PC-9 (cell line): ENCODE measurements at regions not wholly inside any gene's neighbourhood (a gene's known extent, or its start where the extent isn't known, plus 50 kb on each side); places are given as distances from the start of the nearest gene placed in this dataset.

ENCODE experiments used
- BruUV-seq: library from RNA; stranded (reverse); fragments of 400-500 nt; replicated peaks from 2 replicates; lab custom pipeline; 2021; lab: Mats Ljungman, UMichigan
- CTCF ChIA-PET: fragments of 300-600 bp; sonication (Branson Sonifier 250); formaldehyde crosslinking; loops from one replicate; lab custom pipeline; 2022; ENCODE audit warnings: antibody characterized with exemption; lab: Charles Lee
- POLR2A ChIA-PET: fragments of 300-600 bp; sonication (Branson Sonifier 250); formaldehyde crosslinking; loops from one replicate; lab custom pipeline; 2022; ENCODE audit warnings: antibody characterized with exemption; ENCODE audit not compliant: unreplicated experiment; lab: Charles Lee
- DNase-seq, 2 experiments: peaks; one replicate each; pipeline versions ENCODE4 v3.0.0 to v3.0.0-alpha.2; 2015 to 2022; ENCODE audit warnings: mixed read lengths in 1 of 2
- H2AFZ ChIP-seq: fragments of 200-600 bp; sonication (generic); 2 replicates; pipeline ENCODE4 v1.8.1; 2017; ENCODE audit warnings: antibody characterized with exemption
- H3F3A ChIP-seq: fragments of 200-600 bp; sonication (generic); 2 replicates; pipeline ENCODE4 v1.8.1; 2017; ENCODE audit warnings: antibody characterized with exemption, mild to moderate bottlenecking, low read depth; ENCODE audit not compliant: insufficient read depth
- H3K27ac ChIP-seq: fragments of 200-600 bp; sonication (generic); 2 replicates; pipeline ENCODE4 v1.6.1; 2016; ENCODE audit warnings: mixed run types
- H3K27me3 ChIP-seq: fragments of 200-600 bp; sonication (generic); 2 replicates; pipeline ENCODE4 v1.6.1; 2016; ENCODE audit warnings: low read depth, mixed run types; ENCODE audit not compliant: insufficient read depth
- H3K36me3 ChIP-seq: fragments of 200-600 bp; sonication (generic); 2 replicates; pipeline ENCODE4 v1.6.1; 2016; ENCODE audit warnings: low read depth, mixed run types
- H3K4me1 ChIP-seq: fragments of 200-600 bp; sonication (generic); replicated peaks from 2 replicates; pipeline ENCODE4 v1.6.1; 2016; ENCODE audit warnings: mixed run types; ENCODE audit not compliant: insufficient read depth
- H3K4me2 ChIP-seq: fragments of 200-600 bp; sonication (generic); 2 replicates; pipeline ENCODE4 v1.6.1; 2017; ENCODE audit warnings: mixed run types
- H3K4me3 ChIP-seq: fragments of 200-600 bp; sonication (generic); 2 replicates; pipeline ENCODE4 v1.6.1; 2016; ENCODE audit warnings: mixed run types
- H3K79me2 ChIP-seq: fragments of 200-600 bp; sonication (generic); 2 replicates; pipeline ENCODE4 v1.6.1; 2017; ENCODE audit warnings: low read depth, mixed run types
- H3K9me2 ChIP-seq: fragments of 200-600 bp; sonication (generic); 2 replicates; pipeline ENCODE4 v1.8.1; 2017; ENCODE audit warnings: mild to moderate bottlenecking; ENCODE audit not compliant: insufficient read depth
- H3K9me3 ChIP-seq: fragments of 200-600 bp; sonication (generic); 2 replicates; pipeline ENCODE4 v1.8.1; 2016; ENCODE audit warnings: low read depth; ENCODE audit not compliant: insufficient read depth
- H4K20me1 ChIP-seq: fragments of 200-600 bp; sonication (generic); 2 replicates; pipeline ENCODE4 v1.8.1; 2017; ENCODE audit not compliant: insufficient read depth
- CTCF ChIP-seq: fragments of 200-600 bp; sonication (generic); conservative IDR thresholded peaks from 2 replicates; pipeline ENCODE4 v1.6.1; 2017; ENCODE audit warnings: mixed run types, antibody characterized with exemption, mild to moderate bottlenecking, moderate library complexity
- EZH2 ChIP-seq: fragments of 200-600 bp; sonication (generic); IDR thresholded peaks from 2 replicates; pipeline ENCODE4 v1.8.0; 2017; ENCODE audit warnings: antibody characterized with exemption, low read depth
- intact Hi-C: fragments of 100-400 bp; cut with micrococcal nuclease; formaldehyde crosslinking; loops from one replicate; pipeline ENCODE4 v1.10.0; 2022; ENCODE audit not compliant: unreplicated experiment

- Histone ChIP-seq H3K4me3 (no peak overlapping the region), H4K20me1 (no peaks in the 10 kb centered on the region), H2AFZ (no peak overlapping the region), H3K4me1 (no peaks in the 10 kb centered on the region), H3K27me3 (no peaks in the 10 kb centered on the region), H3F3A (no peaks in the 10 kb centered on the region), H3K9me2 (no peaks in the 10 kb centered on the region), H3K4me2 (no peak overlapping the region), H3K79me2 (no peaks in the 10 kb centered on the region), H3K9me3 (no peaks in the 10 kb centered on the region), H3K36me3 (peaks cover 9% of the 10 kb centered on the region), H3K27ac (no peak overlapping the region)
- BruUV-seq = no TSS peak
- ChIA-PET POLR2A (no interaction called here), CTCF (interaction anchor here (0.6 kb wide), 1 partner anchor 250 kb away, joined by 3 read pairs; no protein-coding TSS in a partner anchor)
- intact Hi-C loops = no loop called here
- TF ChIP-seq EZH2 = no peak
- TF ChIP-seq CTCF = no peak
- DNase-seq = no peak
These were observed 549.4 kb downstream of the UTRN start for GRCh38 chr6:144834426-144835038.

DNA sequence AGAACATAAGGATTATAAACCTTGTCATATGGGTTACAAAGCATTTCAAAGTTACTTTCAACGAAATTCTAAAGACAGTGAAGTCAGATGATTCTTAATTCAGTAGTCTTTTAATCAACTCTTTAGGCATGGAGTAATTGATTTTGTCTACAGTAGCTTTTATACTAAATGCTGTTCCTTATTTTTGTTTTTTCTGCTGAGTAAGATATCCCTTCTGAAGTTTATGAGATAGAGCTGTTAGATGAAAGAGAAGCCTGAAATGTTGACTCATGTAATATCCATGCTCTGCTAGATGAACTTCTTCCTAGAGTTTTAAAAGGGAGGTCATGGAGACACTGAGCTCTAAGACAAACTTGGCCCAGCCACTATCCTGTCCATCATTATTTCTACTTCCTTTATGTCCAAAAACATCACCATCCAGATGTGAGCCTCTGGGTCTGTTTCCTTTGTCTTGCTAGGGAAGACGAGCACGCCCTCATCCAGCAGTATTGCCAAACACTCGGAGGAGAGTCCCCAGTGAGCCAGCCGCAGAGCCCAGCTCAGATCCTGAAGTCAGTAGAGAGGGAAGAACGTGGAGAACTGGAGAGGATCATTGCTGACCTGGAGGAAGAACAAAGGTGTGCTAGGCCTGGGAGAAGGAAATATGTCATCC lies 550.3 kb downstream of the UTRN start:
- Histone ChIP-seq H3K79me2 (no peaks in the 10 kb centered on the region), H3K9me2 (no peaks in the 10 kb centered on the region), H3K36me3 (peaks cover 9% of the 10 kb centered on the region), H3K4me3 (no peak overlapping the region), H2AFZ (no peak overlapping the region), H4K20me1 (no peaks in the 10 kb centered on the region), H3K27me3 (no peaks in the 10 kb centered on the region), H3K9me3 (no peaks in the 10 kb centered on the region), H3K4me2 (no peak overlapping the region), H3F3A (no peaks in the 10 kb centered on the region), H3K4me1 (no peaks in the 10 kb centered on the region), H3K27ac (no peak overlapping the region)
- no TSS peak for BruUV-seq
- TF ChIP-seq EZH2 (no peak), CTCF (no peak)
- DNase-seq = no peak
- ChIA-PET CTCF (interaction anchor here (0.6 kb wide), 1 partner anchor 249 kb away, joined by 3 read pairs; no protein-coding TSS in a partner anchor), POLR2A (no interaction called here)
- intact Hi-C loops = no loop called here

DNA sequence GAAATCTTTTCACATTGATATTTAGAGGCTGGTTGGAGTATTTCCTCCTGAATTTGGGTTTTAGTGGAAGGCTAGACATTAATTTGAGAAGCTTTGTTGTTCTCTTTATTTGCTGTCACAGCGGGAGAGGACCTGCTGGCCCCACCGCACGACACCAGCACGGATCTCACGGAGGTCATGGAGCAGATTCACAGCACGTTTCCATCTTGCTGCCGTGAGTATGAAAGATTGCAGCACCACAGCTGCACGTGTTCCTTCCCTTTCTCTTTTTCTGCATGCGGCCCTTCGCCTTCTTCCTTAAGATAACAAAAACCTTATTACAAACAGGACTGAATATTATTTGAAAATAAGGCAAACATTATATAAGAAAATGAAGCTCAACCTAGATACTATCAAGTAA lies 555.5 kb downstream of the UTRN start:
- no peak overlapping the region for H3K4me2 ChIP-seq

More for the DNA sequence above, 555.5 kb downstream of the UTRN start:
- Histone ChIP-seq H2AFZ (no peak overlapping the region), H3K36me3 (peaks cover 9% of the 10 kb centered on the region), H4K20me1 (no peaks in the 10 kb centered on the region), H3K4me3 (no peak overlapping the region), H3K27me3 (no peaks in the 10 kb centered on the region), H3F3A (no peaks in the 10 kb centered on the region), H3K27ac (no peak overlapping the region), H3K4me1 (no peaks in the 10 kb centered on the region), H3K79me2 (no peaks in the 10 kb centered on the region), H3K9me3 (no peaks in the 10 kb centered on the region), H3K9me2 (no peaks in the 10 kb centered on the region)
- intact Hi-C loops = loop anchor here (1.0 kb wide), 1 partner anchor 90 kb away; no protein-coding TSS in a partner anchor
- ChIA-PET CTCF (no interaction called here), POLR2A (no interaction called here)
- no peak for TF ChIP-seq CTCF
- no peak for TF ChIP-seq EZH2
- BruUV-seq = no TSS peak
- no peak for DNase-seq
